HEK293T (cell line): ENCODE measurements at regions not wholly inside any gene's neighbourhood (a gene's known extent, or its start where the extent isn't known, plus 50 kb on each side); places are given as distances from the start of the nearest gene placed in this dataset.

Source experiments
- CTCF ChIA-PET: fragments of 350-600 bp; formaldehyde crosslinking; extraction: SDS; loops from one replicate; lab custom pipeline; 2021; ENCODE audit warnings: antibody characterized with exemption, inconsistent platforms; lab: Yijun Ruan, JAX
- POLR2A ChIA-PET: fragments of 350-600 bp; formaldehyde crosslinking; extraction: SDS; loops from one replicate; lab custom pipeline; 2020; ENCODE audit warnings: antibody characterized with exemption, inconsistent platforms; lab: Yijun Ruan, JAX
- DNase-seq: peaks from one replicate; pipeline ENCODE4 v3.0.0; 2012; ENCODE audit warnings: mixed read lengths; ENCODE audit errors: extremely low spot score
- ARNT ChIP-seq: fragments of 450-650 bp; IDR thresholded peaks from 2 replicates; pipeline ENCODE4 v1.6.1; 2017; ENCODE audit warnings: mild to moderate bottlenecking
- BHLHE40 ChIP-seq: fragments of 450-650 bp; IDR thresholded peaks from 2 replicates; pipeline ENCODE4 v1.6.1; 2016; ENCODE audit warnings: mild to moderate bottlenecking, moderate library complexity, borderline replicate concordance
- CTBP1 ChIP-seq: fragments of 450-650 bp; IDR thresholded peaks from 2 replicates; pipeline ENCODE4 v1.6.1; 2016; ENCODE audit warnings: borderline replicate concordance
- ELF4 ChIP-seq: fragments of 450-650 bp; IDR thresholded peaks from 2 replicates; pipeline ENCODE4 v1.6.1; 2017; ENCODE audit warnings: antibody characterized with exemption
- FOXA1 ChIP-seq: fragments of 450-650 bp; IDR thresholded peaks from 2 replicates; pipeline ENCODE4 v1.6.1; 2016; ENCODE audit warnings: mild to moderate bottlenecking
- FOXK2 ChIP-seq: fragments of 450-650 bp; IDR thresholded peaks from 2 replicates; pipeline ENCODE4 v1.6.1; 2016; ENCODE audit warnings: mild to moderate bottlenecking
- FOXM1 ChIP-seq: fragments of 450-650 bp; IDR thresholded peaks from 2 replicates; pipeline ENCODE4 v1.6.1; 2017; ENCODE audit warnings: mild to moderate bottlenecking, borderline replicate concordance
- HDGF ChIP-seq: fragments of 450-650 bp; IDR thresholded peaks from 2 replicates; pipeline ENCODE4 v1.6.1; 2017; ENCODE audit warnings: antibody characterized with exemption, borderline replicate concordance
- L3MBTL2 ChIP-seq: fragments of 450-650 bp; conservative IDR thresholded peaks from 2 replicates; pipeline ENCODE4 v1.6.1; 2016; ENCODE audit warnings: mild to moderate bottlenecking
- LEF1 ChIP-seq: fragments of 450-650 bp; IDR thresholded peaks from 2 replicates; pipeline ENCODE4 v1.6.1; 2017; ENCODE audit warnings: mild to moderate bottlenecking, borderline replicate concordance
- NFRKB ChIP-seq: fragments of 450-650 bp; IDR thresholded peaks from 2 replicates; pipeline ENCODE4 v1.6.1; 2016; ENCODE audit warnings: mild to moderate bottlenecking, moderate library complexity
- SP1 ChIP-seq: fragments of 450-650 bp; IDR thresholded peaks from 2 replicates; pipeline ENCODE4 v1.6.1; 2017
- SUZ12 ChIP-seq: fragments of 450-650 bp; IDR thresholded peaks from 2 replicates; pipeline ENCODE4 v1.6.1; 2016; ENCODE audit warnings: mild to moderate bottlenecking
- TARDBP ChIP-seq: fragments of 450-650 bp; IDR thresholded peaks from 2 replicates; pipeline ENCODE4 v1.6.1; 2016
- ZNF384 ChIP-seq: fragments of 450-650 bp; IDR thresholded peaks from 2 replicates; pipeline ENCODE4 v1.6.1; 2016
- TF ChIP-seq, protein P1 (sequence below): fragments of 450-650 bp; IDR thresholded peaks from 2 replicates; pipeline ENCODE4 v1.6.1; 2016

DNA sequence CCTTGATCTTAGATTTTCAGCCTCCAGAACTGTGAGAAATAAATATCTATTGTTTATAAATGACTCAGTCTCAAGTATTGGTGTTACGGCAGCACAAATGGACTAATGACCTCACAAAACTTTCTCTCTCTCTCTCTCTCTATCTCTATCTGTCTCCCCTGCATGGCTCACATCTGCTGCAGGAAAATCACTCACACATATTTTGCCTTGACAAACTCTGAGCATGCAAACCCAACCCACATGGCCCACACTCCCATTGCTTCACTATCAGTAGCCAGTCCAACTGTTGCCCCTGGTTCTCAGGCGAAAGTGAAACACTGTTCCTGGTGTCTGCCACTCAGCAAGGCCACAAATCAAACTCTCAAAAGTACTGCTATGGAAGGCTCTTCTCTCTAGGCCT, 66.4 kb upstream of the PIK3R1 start:
- TF ChIP-seq FOXK2 = no peak
- no peak for TF ChIP-seq LEF1
- TF ChIP-seq, protein P1, sequence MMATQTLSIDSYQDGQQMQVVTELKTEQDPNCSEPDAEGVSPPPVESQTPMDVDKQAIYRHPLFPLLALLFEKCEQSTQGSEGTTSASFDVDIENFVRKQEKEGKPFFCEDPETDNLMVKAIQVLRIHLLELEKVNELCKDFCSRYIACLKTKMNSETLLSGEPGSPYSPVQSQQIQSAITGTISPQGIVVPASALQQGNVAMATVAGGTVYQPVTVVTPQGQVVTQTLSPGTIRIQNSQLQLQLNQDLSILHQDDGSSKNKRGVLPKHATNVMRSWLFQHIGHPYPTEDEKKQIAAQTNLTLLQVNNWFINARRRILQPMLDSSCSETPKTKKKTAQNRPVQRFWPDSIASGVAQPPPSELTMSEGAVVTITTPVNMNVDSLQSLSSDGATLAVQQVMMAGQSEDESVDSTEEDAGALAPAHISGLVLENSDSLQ = no peak
- no peak for TF ChIP-seq SP1
- TF ChIP-seq ZNF384 = no peak
- TF ChIP-seq ARNT = no peak
- no peak for TF ChIP-seq NFRKB
- ChIA-PET POLR2A (no interaction called here), CTCF (no interaction called here)
- no peak for DNase-seq

DNA sequence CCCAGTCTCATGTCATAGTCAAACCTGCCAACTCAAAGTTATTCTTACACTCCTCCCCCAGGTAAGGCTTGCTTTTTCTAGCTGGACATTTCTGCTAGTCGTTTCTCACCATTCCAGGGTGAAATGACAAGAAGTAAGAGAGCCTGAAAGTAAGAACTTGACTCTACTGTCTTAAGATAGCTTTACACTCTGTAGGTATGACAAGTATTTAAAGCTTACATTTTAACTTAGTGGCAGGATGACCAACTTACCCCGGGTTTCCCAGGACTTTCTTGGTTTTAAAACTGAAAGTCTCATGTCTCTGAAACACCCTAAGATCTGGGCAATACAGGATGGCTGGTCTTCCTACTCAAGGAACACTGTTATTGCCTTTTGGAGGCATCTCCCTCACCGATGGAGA, 67.5 kb upstream of the PIK3R1 start:
- DNase-seq = no peak
- ChIA-PET CTCF (no interaction called here), POLR2A (no interaction called here)
- TF ChIP-seq CTBP1 (no peak), TARDBP (no peak), HDGF (no peak), L3MBTL2 (no peak), ELF4 (no peak), FOXA1 (no peak), SP1 (no peak), FOXK2 (no peak), ARNT (no peak)
- TF ChIP-seq, protein P1 = no peak

DNA sequence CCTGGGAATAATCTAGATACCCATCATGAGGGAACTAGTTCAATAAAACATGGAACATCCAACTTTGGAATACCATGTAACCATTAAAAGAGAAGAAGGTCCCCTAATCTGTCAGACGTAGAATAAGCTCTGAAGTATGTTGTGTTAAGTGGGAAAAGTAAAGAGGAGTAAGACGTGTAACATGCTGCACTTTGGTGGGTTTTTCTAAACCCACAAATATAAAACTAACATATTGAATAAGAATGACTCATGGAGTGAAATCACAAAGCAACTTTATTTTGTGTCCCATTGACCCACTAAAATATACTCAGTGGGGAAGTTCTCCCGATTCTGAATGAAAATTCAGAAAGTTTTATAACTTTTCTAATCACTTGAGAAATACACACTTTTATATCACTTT, 67.9 kb upstream of the PIK3R1 start:
- POLR2A ChIA-PET = no interaction called here
- TF ChIP-seq TARDBP (no peak), FOXM1 (no peak), FOXK2 (no peak), LEF1 (no peak), NFRKB (no peak), CTBP1 (no peak), ELF4 (no peak), ARNT (no peak), HDGF (no peak), L3MBTL2 (no peak), BHLHE40 (no peak), FOXA1 (no peak), SUZ12 (no peak), SP1 (no peak), ZNF384 (no peak)
- TF ChIP-seq, protein P1 = no peak
- DNase-seq = no peak
- CTCF ChIA-PET = no interaction called here

DNA sequence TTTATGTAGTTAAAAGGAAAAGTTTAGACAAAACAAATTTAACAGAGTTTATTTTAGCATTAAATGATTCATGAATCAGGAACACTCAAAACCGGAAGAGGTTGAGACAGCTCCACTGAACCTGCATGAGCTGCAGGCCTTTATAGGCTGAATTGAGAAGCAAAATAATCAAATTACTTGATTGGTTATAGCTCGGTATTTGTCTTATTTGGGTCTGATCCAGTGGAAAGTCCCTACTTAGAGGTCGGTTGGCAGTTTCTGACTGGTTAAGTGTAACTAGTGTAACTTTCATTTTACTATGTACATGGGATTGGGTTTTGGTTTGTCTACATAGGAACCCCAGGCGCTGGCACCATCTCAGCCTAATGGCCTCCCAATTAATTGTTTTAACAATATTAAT, 74.1 kb upstream of the PIK3R1 start:
- POLR2A ChIA-PET = no interaction called here
- no peak for DNase-seq
- TF ChIP-seq TARDBP = no peak
- TF ChIP-seq ARNT = no peak
- TF ChIP-seq, protein P1 = no peak
- TF ChIP-seq SP1 = no peak
- no peak for TF ChIP-seq HDGF
- TF ChIP-seq SUZ12 = no peak
- no peak for TF ChIP-seq ZNF384
- no peak for TF ChIP-seq L3MBTL2
- TF ChIP-seq FOXA1 = no peak
- TF ChIP-seq FOXM1 = no peak
- TF ChIP-seq FOXK2 = no peak
- no peak for TF ChIP-seq ELF4
- no peak for TF ChIP-seq NFRKB
- no peak for TF ChIP-seq CTBP1
- no peak for TF ChIP-seq BHLHE40
- no peak for TF ChIP-seq LEF1
- CTCF ChIA-PET = no interaction called here

DNA sequence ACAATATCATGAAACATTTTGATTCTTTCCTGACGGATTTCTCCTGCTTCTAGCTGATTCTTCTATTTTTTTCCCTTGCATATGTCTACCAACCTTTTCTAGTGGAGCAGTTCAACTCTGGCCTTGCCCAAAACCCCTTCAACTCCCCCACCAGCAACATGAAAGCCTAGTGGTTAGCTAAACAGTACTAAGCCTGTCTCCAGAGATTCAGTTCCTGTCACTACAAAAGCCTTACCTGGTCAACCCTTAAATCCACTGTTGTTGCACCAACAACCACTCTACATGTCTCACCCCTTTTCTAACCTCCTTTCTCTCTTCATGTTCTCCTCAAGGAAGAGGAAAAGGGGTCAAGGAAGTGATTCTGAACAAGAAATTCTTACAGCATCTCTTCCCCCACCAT, 74.8 kb upstream of the PIK3R1 start:
- CTCF ChIA-PET = interaction anchor here (0.7 kb wide), 1 partner anchor 76 kb away, joined by 3 read pairs; no protein-coding TSS in a partner anchor
- DNase-seq = no peak

More for the DNA sequence above, 74.8 kb upstream of the PIK3R1 start:
- POLR2A ChIA-PET = no interaction called here
- TF ChIP-seq TARDBP (no peak), ARNT (no peak), L3MBTL2 (no peak), SUZ12 (no peak), FOXK2 (no peak), ELF4 (no peak), SP1 (no peak)
- TF ChIP-seq, protein P1 = no peak
